Endothelial cell of umbilical vein (primary cell): ENCODE measurements at regions not wholly inside any gene's neighbourhood (a gene's known extent, or its start where the extent isn't known, plus 50 kb on each side); places are given as distances from the start of the nearest gene placed in this dataset.

Experiments used
- BruUV-seq: library from RNA; stranded (reverse); fragments of 400-500 nt; replicated peaks from 2 replicates; lab custom pipeline; 2021; lab: Mats Ljungman, UMichigan
- CTCF ChIA-PET: fragments of 300-600, 350-600 bp; sonication (Branson Sonifier 250); formaldehyde crosslinking; loops from one replicate; lab custom pipeline; 2021; ENCODE audit warnings: antibody characterized with exemption, inconsistent platforms; lab: Charles Lee
- POLR2A ChIA-PET: fragments of 300-600, 350-600 bp; sonication (Branson Sonifier 250); formaldehyde crosslinking; loops from one replicate; lab custom pipeline; 2021; ENCODE audit warnings: antibody characterized with exemption, inconsistent platforms; lab: Charles Lee
- DNase-seq: peaks from one replicate; pipeline ENCODE4 v3.0.0-alpha.2; 2011; ENCODE audit warnings: low read depth, low spot score
- FAIRE-seq: peaks from 2 replicates; lab custom pipeline; 2011; peaks lifted over from hg19 to GRCh38; lab: Jason Lieb, UNC
- H2AFZ ChIP-seq: 2 replicates; pipeline ENCODE4 v1.6.0; 2012; ENCODE audit warnings: low read depth, low read length, control low read depth, inconsistent platforms
- H3K27ac ChIP-seq: 2 replicates; pipeline ENCODE4 v1.5.1; 2011; ENCODE audit warnings: low read depth, mild to moderate bottlenecking, control low read depth, low read length, moderate library complexity; ENCODE audit not compliant: insufficient read depth
- H3K27me3 ChIP-seq, 2 experiments: 2 replicates each; pipeline versions ENCODE4 v1.6.0 to v1.6.1; 2011; ENCODE audit warnings: low read length in 2 of 2, mixed read lengths in 1 of 2; ENCODE audit not compliant: control insufficient read depth in 2 of 2, insufficient read depth in 2 of 2
- H3K36me3 ChIP-seq, 2 experiments: 2 replicates in 1 of 2; 3 replicates in 1 of 2; pipeline ENCODE4 v1.5.1; 2011; ENCODE audit warnings: low read length in 2 of 2, mild to moderate bottlenecking in 1 of 2, moderate library complexity in 1 of 2; ENCODE audit not compliant: control insufficient read depth in 2 of 2, insufficient read depth in 2 of 2; ENCODE audit errors: extremely low read depth in 1 of 2
- H3K4me1 ChIP-seq: 3 replicates; pipeline ENCODE4 v1.5.1; 2011; ENCODE audit warnings: mild to moderate bottlenecking, low read length; ENCODE audit not compliant: control insufficient read depth, insufficient read depth; ENCODE audit errors: extremely low read depth
- H3K4me2 ChIP-seq: 2 replicates; pipeline ENCODE4 v1.6.1; 2011; ENCODE audit warnings: low read length, control low read depth, mixed read lengths; ENCODE audit not compliant: insufficient read depth
- H3K4me3 ChIP-seq, 3 experiments: fragments of 200-600 bp in 1 of 3; sonication (generic), shearing (Covaris generic) in 1 of 3; replicated peaks in 1 of 3; 2 replicates each; pipeline ENCODE4 v1.5.1; 2011 to 2016; ENCODE audit warnings: control low read depth in 3 of 3, low read length in 3 of 3, mild to moderate bottlenecking in 2 of 3, inconsistent platforms in 1 of 3, low read depth in 1 of 3, moderate library complexity in 1 of 3; ENCODE audit not compliant: insufficient read depth in 1 of 3
- H3K79me2 ChIP-seq: 2 replicates; pipeline ENCODE4 v1.6.0; 2012; ENCODE audit warnings: low read length, inconsistent platforms; ENCODE audit not compliant: control insufficient read depth, insufficient read depth
- H3K9ac ChIP-seq: replicated peaks from 2 replicates; pipeline ENCODE3; 2011; ENCODE audit warnings: low read length, control low read depth; ENCODE audit not compliant: insufficient read depth; ENCODE audit errors: extremely low read depth
- H3K9me1 ChIP-seq: replicated peaks from 3 replicates; pipeline ENCODE4 v1.6.0; 2011; ENCODE audit warnings: mild to moderate bottlenecking, low read length; ENCODE audit not compliant: control insufficient read depth, insufficient read depth; ENCODE audit errors: extremely low read depth
- H3K9me3 ChIP-seq: replicated peaks from 2 replicates; pipeline ENCODE4 v1.5.1; 2012; ENCODE audit warnings: low read length, inconsistent platforms; ENCODE audit not compliant: control insufficient read depth, insufficient read depth
- H4K20me1 ChIP-seq: replicated peaks from 2 replicates; pipeline ENCODE3; 2011; ENCODE audit warnings: mild to moderate bottlenecking, low read length; ENCODE audit not compliant: control insufficient read depth, insufficient read depth; ENCODE audit errors: extremely low read depth
- CTCF ChIP-seq, 2 donors: IDR thresholded peaks; 1 replicate in 1 of 2; 2 replicates in 1 of 2; pipeline ENCODE4 v1.5.1; 2011; ENCODE audit warnings: low read length in 2 of 2, mild to moderate bottlenecking in 2 of 2, moderate library complexity in 2 of 2, control low read depth in 1 of 2, inconsistent platforms in 1 of 2, low read depth in 1 of 2; ENCODE audit not compliant: insufficient read depth in 1 of 2; ENCODE audit errors: extremely low read depth in 1 of 2
- EZH2 ChIP-seq: IDR thresholded peaks from 2 replicates; pipeline ENCODE4 v1.6.1; 2012; ENCODE audit warnings: borderline replicate concordance, low read depth, mild to moderate bottlenecking, moderate library complexity, low read length, inconsistent platforms; ENCODE audit not compliant: severe bottlenecking
- FOS ChIP-seq: IDR thresholded peaks from 2 replicates; pipeline ENCODE4 v1.6.1; 2011; ENCODE audit warnings: mild to moderate bottlenecking, low read length, moderate library complexity, borderline replicate concordance; ENCODE audit not compliant: insufficient read depth
- GATA2 ChIP-seq: IDR thresholded peaks from 2 replicates; pipeline ENCODE4 v1.7.0; 2011; ENCODE audit warnings: low read depth, mild to moderate bottlenecking, moderate library complexity, mixed read lengths, low read length; ENCODE audit not compliant: insufficient read length, insufficient read depth
- JUN ChIP-seq: IDR thresholded peaks from 2 replicates; pipeline ENCODE4 v1.6.1; 2011; ENCODE audit warnings: borderline replicate concordance, low read depth; ENCODE audit not compliant: insufficient read length, insufficient read depth
- MAX ChIP-seq: IDR thresholded peaks from 2 replicates; pipeline ENCODE4 v1.6.1; 2011; ENCODE audit not compliant: insufficient read depth, insufficient read length
- MYC ChIP-seq: IDR thresholded peaks from one replicate; pipeline ENCODE4 v1.6.1; 2011; ENCODE audit warnings: mild to moderate bottlenecking, low read depth, low read length
- POLR2A ChIP-seq: IDR thresholded peaks from 2 replicates; pipeline ENCODE4 v1.6.1; 2012; ENCODE audit warnings: low read depth, mild to moderate bottlenecking, control low read depth, low read length
- POLR2AphosphoS5 ChIP-seq: IDR thresholded peaks from 2 replicates; pipeline ENCODE4 v1.6.1; 2012; ENCODE audit warnings: low read depth, mild to moderate bottlenecking, control low read depth, low read length, moderate library complexity; ENCODE audit not compliant: insufficient read depth
- dilution Hi-C: fragments of 300-500 bp; cut with MboI; formaldehyde crosslinking; loops from one replicate; pipeline ENCODE4 v1.15.0; 2019; ENCODE audit warnings: low sequenced_read_pairs; ENCODE audit not compliant: extremely low pct_ligation_motif_present
- intact Hi-C: fragments of 100-400 bp; cut with micrococcal nuclease; formaldehyde crosslinking; loops from one replicate; pipeline ENCODE4 v1.10.0; 2022

- no peak overlapping the region for H3K4me2 ChIP-seq
- peaks cover 3 to 7% of the 10 kb centered on the region in 2 experiments for H3K27me3 ChIP-seq
- no TSS peak for BruUV-seq
- TF ChIP-seq CTCF (IDR thresholded peaks at IDR 0.05; ENCODE audit: extremely low read depth in 1 of 2, insufficient read depth in 1 of 2, low read depth in 1 of 2, low read length in 2 of 2) (no peak), JUN (no peak), POLR2AphosphoS5 (no peak)
- no peak overlapping the region for H3K9ac ChIP-seq
- DNase-seq, result no peak
- H2AFZ ChIP-seq, result no peak overlapping the region
- H3K79me2 ChIP-seq, result no peaks in the 10 kb centered on the region
- H3K4me3 ChIP-seq, result no peak overlapping the region
- ChIA-PET POLR2A (no interaction called here), CTCF (no interaction called here)
- dilution Hi-C loops, result no loop called here
- no peaks in the 10 kb centered on the region for H3K4me1 ChIP-seq
- FAIRE-seq, result no peak
- H3K36me3 ChIP-seq, result no peaks in the 10 kb centered on the region
- H3K9me3 ChIP-seq, result no peaks in the 10 kb centered on the region
- no peaks in the 10 kb centered on the region for H4K20me1 ChIP-seq
- no peaks in the 10 kb centered on the region for H3K9me1 ChIP-seq
- no peak overlapping the region for H3K27ac ChIP-seq
- intact Hi-C loops, result no loop called here
These were observed 135.5 kb upstream of the PKDCC start for GRCh38 chr2:41912337-41912736.

GRCh38 chr2:41912776-41913175, 135.0 kb upstream of the PKDCC start:
- H3K4me3 ChIP-seq, result no peak overlapping the region
- dilution Hi-C loops (no loop called here), intact Hi-C loops (no loop called here)
- ChIA-PET POLR2A (no interaction called here), CTCF (no interaction called here)
- H4K20me1 ChIP-seq, result no peaks in the 10 kb centered on the region
- H3K4me1 ChIP-seq, result no peaks in the 10 kb centered on the region
- no peak overlapping the region for H3K27ac ChIP-seq
- H3K79me2 ChIP-seq, result no peaks in the 10 kb centered on the region
- H3K36me3 ChIP-seq, result no peaks in the 10 kb centered on the region
- no peaks in the 10 kb centered on the region for H3K9me1 ChIP-seq
- peaks cover 3 to 7% of the 10 kb centered on the region in 2 experiments for H3K27me3 ChIP-seq
- no peak overlapping the region for H3K4me2 ChIP-seq
- no peak for FAIRE-seq
- H2AFZ ChIP-seq, result no peak overlapping the region
- no peak for DNase-seq
- H3K9ac ChIP-seq, result no peak overlapping the region
- no peaks in the 10 kb centered on the region for H3K9me3 ChIP-seq
- no peak for TF ChIP-seq EZH2
- TF ChIP-seq GATA2, result no peak
- TF ChIP-seq MAX, result no peak
- TF ChIP-seq FOS, result no peak
- no peak for TF ChIP-seq POLR2AphosphoS5
- no peak for TF ChIP-seq JUN
- TF ChIP-seq POLR2A, result no peak
- TF ChIP-seq CTCF (IDR thresholded peaks at IDR 0.05; ENCODE audit: extremely low read depth in 1 of 2, insufficient read depth in 1 of 2, low read depth in 1 of 2, low read length in 2 of 2), result no peak
- TF ChIP-seq MYC, result no peak
- BruUV-seq, result no TSS peak
